Caco-2 (cell line): ENCODE measurements at regions not wholly inside any gene's neighbourhood (a gene's known extent, or its start where the extent isn't known, plus 50 kb on each side); places are given as distances from the start of the nearest gene placed in this dataset.

ENCODE experiments used
- BruUV-seq: library from RNA; stranded (reverse); fragments of 400-500 nt; replicated peaks from 2 replicates; lab custom pipeline; 2021; lab: Mats Ljungman, UMichigan
- CTCF ChIA-PET: fragments of 300-600 bp; sonication (Branson Sonifier 250); formaldehyde crosslinking; loops from one replicate; lab custom pipeline; 2022; ENCODE audit warnings: antibody characterized with exemption; lab: Charles Lee
- POLR2A ChIA-PET: fragments of 300-600 bp; sonication (Branson Sonifier 250); formaldehyde crosslinking; loops from one replicate; lab custom pipeline; 2022; ENCODE audit warnings: antibody characterized with exemption; lab: Charles Lee
- DNase-seq, 2 experiments: peaks; one replicate each; pipeline versions ENCODE4 v3.0.0 to v3.0.0-alpha.2; 2020 to 2022
- H3K27me3 ChIP-seq: replicated peaks from 2 replicates; pipeline ENCODE4 v1.6.0; 2011; ENCODE audit warnings: low read length; ENCODE audit not compliant: control insufficient read depth, insufficient read depth
- H3K36me3 ChIP-seq: 2 replicates; pipeline ENCODE4 v1.5.1; 2011; ENCODE audit warnings: low read length; ENCODE audit not compliant: control insufficient read depth, insufficient read depth
- H3K4me1 ChIP-seq: fragments of 250-450 bp; sonication (Bioruptor Pico); 2 replicates; pipeline ENCODE4 v1.5.1; 2020; ENCODE audit warnings: mild to moderate bottlenecking
- H3K4me3 ChIP-seq: 2 replicates; pipeline ENCODE4 v1.5.1; 2011; ENCODE audit warnings: low read depth, mild to moderate bottlenecking, control low read depth, low read length
- H3K9me3 ChIP-seq: fragments of 250-450 bp; sonication (Bioruptor Pico); 2 replicates; pipeline ENCODE4 v1.5.1; 2020; ENCODE audit warnings: mild to moderate bottlenecking, moderate library complexity
- H3K27ac Mint-ChIP-seq: one replicate; pipeline ENCODE4 v1.8.0; 2022; ENCODE audit warnings: mixed read lengths; ENCODE audit not compliant: unreplicated experiment
- H3K27me3 Mint-ChIP-seq: one replicate; pipeline ENCODE4 v1.8.0; 2022; ENCODE audit warnings: mixed read lengths; ENCODE audit not compliant: insufficient read depth, unreplicated experiment
- H3K36me3 Mint-ChIP-seq: one replicate; pipeline ENCODE4 v1.8.0; 2022; ENCODE audit warnings: mild to moderate bottlenecking, mixed read lengths; ENCODE audit not compliant: insufficient read depth, unreplicated experiment
- H3K4me1 Mint-ChIP-seq: one replicate; pipeline ENCODE4 v1.8.0; 2022; ENCODE audit warnings: low read depth, mixed read lengths; ENCODE audit not compliant: unreplicated experiment
- H3K4me3 Mint-ChIP-seq: one replicate; pipeline ENCODE4 v1.8.0; 2022; ENCODE audit warnings: mild to moderate bottlenecking, moderate library complexity, mixed read lengths; ENCODE audit not compliant: unreplicated experiment
- H3K9me3 Mint-ChIP-seq: one replicate; pipeline ENCODE4 v1.8.0; 2022; ENCODE audit warnings: mixed read lengths; ENCODE audit not compliant: unreplicated experiment
- CTCF ChIP-seq, 2 experiments: fragments of 200-600 bp in 1 of 2; IDR thresholded peaks; 1 replicate in 1 of 2; 2 replicates in 1 of 2; pipeline versions ENCODE4 v1.5.1 to v1.8.0; 2011 to 2022; ENCODE audit warnings: antibody characterized with exemption in 1 of 2, control low read depth in 1 of 2, inconsistent platforms in 1 of 2, low read depth in 1 of 2, low read length in 1 of 2, mild to moderate bottlenecking in 1 of 2, moderate library complexity in 1 of 2; ENCODE audit not compliant: insufficient read depth in 1 of 2, severe bottlenecking in 1 of 2, unreplicated experiment in 1 of 2
- intact Hi-C: fragments of 100-400 bp; cut with micrococcal nuclease; formaldehyde crosslinking; loops from one replicate; pipeline ENCODE4 v1.10.0; 2022; ENCODE audit not compliant: unreplicated experiment

GRCh38 chr1:95889400-95889799, 655.4 kb downstream of the RWDD3 start:
- Mint-ChIP-seq H3K27ac (no peak overlapping the region), H3K27me3 (no peaks in the 10 kb centered on the region), H3K9me3 (no peaks in the 10 kb centered on the region), H3K4me3 (no peak overlapping the region), H3K4me1 (no peaks in the 10 kb centered on the region), H3K36me3 (no peaks in the 10 kb centered on the region)
- BruUV-seq: no TSS peak
- TF ChIP-seq CTCF (IDR thresholded peaks at IDR 0.05; ENCODE audit: insufficient read depth in 1 of 2, low read depth in 1 of 2, low read length in 1 of 2, severe bottlenecking in 1 of 2, unreplicated experiment in 1 of 2): no peak
- no peaks in the 10 kb centered on the region for H3K9me3 ChIP-seq
- H3K4me1 ChIP-seq: no peaks in the 10 kb centered on the region
- H3K27me3 ChIP-seq: no peaks in the 10 kb centered on the region
- intact Hi-C loops: no loop called here
- no peak for DNase-seq
- ChIA-PET POLR2A (no interaction called here), CTCF (no interaction called here)
- no peak overlapping the region for H3K4me3 ChIP-seq
- H3K36me3 ChIP-seq: no peaks in the 10 kb centered on the region

GRCh38 chr1:95893921-95894320, 659.9 kb downstream of the RWDD3 start:
- no peak overlapping the region for H3K27ac Mint-ChIP-seq
- Histone ChIP-seq H3K4me1 (no peaks in the 10 kb centered on the region), H3K4me3 (no peak overlapping the region), H3K27me3 (no peaks in the 10 kb centered on the region), H3K9me3 (no peaks in the 10 kb centered on the region), H3K36me3 (no peaks in the 10 kb centered on the region)
- H3K36me3 Mint-ChIP-seq: no peaks in the 10 kb centered on the region
- H3K4me3 Mint-ChIP-seq: no peak overlapping the region
- H3K9me3 Mint-ChIP-seq: no peaks in the 10 kb centered on the region
- POLR2A ChIA-PET: no interaction called here
- no peaks in the 10 kb centered on the region for H3K4me1 Mint-ChIP-seq
- CTCF ChIA-PET: no interaction called here
- H3K27me3 Mint-ChIP-seq: peaks cover 2% of the 10 kb centered on the region
- DNase-seq: no peak
- no TSS peak for BruUV-seq
- intact Hi-C loops: no loop called here
- no peak for TF ChIP-seq CTCF (IDR thresholded peaks at IDR 0.05; ENCODE audit: insufficient read depth in 1 of 2, low read depth in 1 of 2, low read length in 1 of 2, severe bottlenecking in 1 of 2, unreplicated experiment in 1 of 2)

GRCh38 chr1:95903060-95903459, 669.0 kb downstream of the RWDD3 start:
- BruUV-seq: no TSS peak
- POLR2A ChIA-PET: no interaction called here
- Mint-ChIP-seq H3K27me3 (peaks cover 3% of the 10 kb centered on the region), H3K9me3 (no peaks in the 10 kb centered on the region), H3K27ac (no peak overlapping the region), H3K36me3 (no peaks in the 10 kb centered on the region), H3K4me1 (no peaks in the 10 kb centered on the region), H3K4me3 (no peak overlapping the region)
- H3K9me3 ChIP-seq: no peaks in the 10 kb centered on the region
- no peak overlapping the region for H3K4me3 ChIP-seq
- CTCF ChIA-PET: no interaction called here
- no peaks in the 10 kb centered on the region for H3K36me3 ChIP-seq
- intact Hi-C loops: no loop called here
- DNase-seq: no peak
- no peaks in the 10 kb centered on the region for H3K27me3 ChIP-seq
- TF ChIP-seq CTCF (IDR thresholded peaks at IDR 0.05; ENCODE audit: insufficient read depth in 1 of 2, low read depth in 1 of 2, low read length in 1 of 2, severe bottlenecking in 1 of 2, unreplicated experiment in 1 of 2): no peak
- no peaks in the 10 kb centered on the region for H3K4me1 ChIP-seq
